ENCODE measurements at regions not wholly inside any gene's neighbourhood (a gene's known extent, or its start where the extent isn't known, plus 50 kb on each side); places are given as distances from the start of the nearest gene placed in this dataset.

- no peaks in the 10 kb centered on the region for H3F3A ChIP-seq (ENCODE audit: insufficient read depth, low read depth)
- no peak for DNase-seq
- BruUV-seq (replicated peaks) = no TSS peak
- H4K20me1 ChIP-seq (ENCODE audit: insufficient read depth) = no peaks in the 10 kb centered on the region
- no peaks in the 10 kb centered on the region for H3K9me2 ChIP-seq (ENCODE audit: insufficient read depth)
- no peak for TF ChIP-seq EZH2 (IDR thresholded peaks at IDR 0.05; ENCODE audit: low read depth)
- no peak for TF ChIP-seq CTCF (conservative IDR thresholded peaks at IDR 0.05)
- intact Hi-C loops (cut with micrococcal nuclease; ENCODE audit: unreplicated experiment) = no loop called here
- POLR2A ChIA-PET (ENCODE audit: unreplicated experiment) = no interaction called here
- no peak overlapping the region for H2AFZ ChIP-seq
- no peaks in the 10 kb centered on the region for H3K4me1 ChIP-seq (replicated peaks; ENCODE audit: insufficient read depth)
- no peak overlapping the region for H3K4me3 ChIP-seq
- no peak overlapping the region for H3K27ac ChIP-seq
- H3K27me3 ChIP-seq (ENCODE audit: insufficient read depth, low read depth) = no peaks in the 10 kb centered on the region
- H3K9me3 ChIP-seq (ENCODE audit: insufficient read depth, low read depth) = no peaks in the 10 kb centered on the region
- CTCF ChIA-PET = no interaction called here
- no peak overlapping the region for H3K4me2 ChIP-seq
- H3K36me3 ChIP-seq (ENCODE audit: low read depth) = no peaks in the 10 kb centered on the region
- no peaks in the 10 kb centered on the region for H3K79me2 ChIP-seq (ENCODE audit: low read depth)
Observed at GRCh38 chr13:84417416-84417815, 535.1 kb upstream of the SLITRK1 start.

GRCh38 chr13:84413016-84413415 is 530.7 kb upstream of the SLITRK1 start:
- no peak overlapping the region for H3K27ac ChIP-seq
- H3K36me3 ChIP-seq (ENCODE audit: low read depth) = no peaks in the 10 kb centered on the region
- ChIA-PET POLR2A (ENCODE audit: unreplicated experiment) (no interaction called here), CTCF (no interaction called here)
- DNase-seq = no peak
- H3K9me3 ChIP-seq (ENCODE audit: insufficient read depth, low read depth) = no peaks in the 10 kb centered on the region; the same call in 1 of the 2 replicates
- H2AFZ ChIP-seq = no peak overlapping the region
- no peaks in the 10 kb centered on the region for H3K79me2 ChIP-seq (ENCODE audit: low read depth)
- H3F3A ChIP-seq (ENCODE audit: insufficient read depth, low read depth) = no peaks in the 10 kb centered on the region
- no peaks in the 10 kb centered on the region for H3K9me2 ChIP-seq (ENCODE audit: insufficient read depth)
- H3K4me1 ChIP-seq (replicated peaks; ENCODE audit: insufficient read depth) = no peaks in the 10 kb centered on the region
- no peak overlapping the region for H3K4me2 ChIP-seq
- no peaks in the 10 kb centered on the region for H3K27me3 ChIP-seq (ENCODE audit: insufficient read depth, low read depth)
- no peaks in the 10 kb centered on the region for H4K20me1 ChIP-seq (ENCODE audit: insufficient read depth)
- no peak overlapping the region for H3K4me3 ChIP-seq
- no TSS peak for BruUV-seq (replicated peaks)
- intact Hi-C loops (cut with micrococcal nuclease; ENCODE audit: unreplicated experiment) = no loop called here
- TF ChIP-seq CTCF (conservative IDR thresholded peaks at IDR 0.05) (no peak), EZH2 (IDR thresholded peaks at IDR 0.05; ENCODE audit: low read depth) (no peak)

GRCh38 chr13:84405286-84405685 is 523.0 kb upstream of the SLITRK1 start:
- intact Hi-C loops (cut with micrococcal nuclease; ENCODE audit: unreplicated experiment) = no loop called here
- BruUV-seq (replicated peaks) = no TSS peak
- H3K4me3 ChIP-seq = no peak overlapping the region
- no peaks in the 10 kb centered on the region for H3K36me3 ChIP-seq (ENCODE audit: low read depth)
- no peaks in the 10 kb centered on the region for H3K79me2 ChIP-seq (ENCODE audit: low read depth)
- H3K27ac ChIP-seq = no peak overlapping the region
- H3K27me3 ChIP-seq (ENCODE audit: insufficient read depth, low read depth) = no peaks in the 10 kb centered on the region
- H3K9me2 ChIP-seq (ENCODE audit: insufficient read depth) = 0 out of 2 replicates have a peak, but pooled peaks cover 5% of the 10 kb centered on the region
- CTCF ChIA-PET = no interaction called here
- TF ChIP-seq CTCF (conservative IDR thresholded peaks at IDR 0.05) = no peak
- TF ChIP-seq EZH2 (IDR thresholded peaks at IDR 0.05; ENCODE audit: low read depth) = no peak
- no peak for DNase-seq
- H3F3A ChIP-seq (ENCODE audit: insufficient read depth, low read depth) = no peaks in the 10 kb centered on the region
- no peaks in the 10 kb centered on the region for H3K9me3 ChIP-seq (ENCODE audit: insufficient read depth, low read depth)
- POLR2A ChIA-PET (ENCODE audit: unreplicated experiment) = no interaction called here
- no peaks in the 10 kb centered on the region for H4K20me1 ChIP-seq (ENCODE audit: insufficient read depth)
- H3K4me1 ChIP-seq (replicated peaks; ENCODE audit: insufficient read depth) = no peaks in the 10 kb centered on the region
- H3K4me2 ChIP-seq = no peak overlapping the region
- no peak overlapping the region for H2AFZ ChIP-seq

All from PC-9 (cell line).